Choroid plexus epithelial cell (primary cell): ENCODE measurements at regions not wholly inside any gene's neighbourhood (a gene's known extent, or its start where the extent isn't known, plus 50 kb on each side); places are given as distances from the start of the nearest gene placed in this dataset.

ENCODE experiments used
- DNase-seq: peaks from one replicate; pipeline ENCODE4 v3.0.0-alpha.2; 2010; ENCODE audit warnings: low read depth
- H3K4me3 ChIP-seq: 2 replicates; pipeline ENCODE4 v1.5.1; 2011; ENCODE audit warnings: low read depth, mild to moderate bottlenecking, control low read depth, low read length, moderate library complexity
- CTCF ChIP-seq: conservative IDR thresholded peaks from 2 replicates; pipeline ENCODE4 v1.5.1; 2011; ENCODE audit warnings: low read depth, mild to moderate bottlenecking, control low read depth, inconsistent platforms, low read length, moderate library complexity

GRCh38 chr6:110558575-110558974 is 82.2 kb upstream of the SLC22A16 start:
- no peak overlapping the region for H3K4me3 ChIP-seq
- no peak for DNase-seq
- no peak for TF ChIP-seq CTCF

GRCh38 chr6:110557199-110557598 is 80.8 kb upstream of the SLC22A16 start:
- TF ChIP-seq CTCF: no peak
- no peak overlapping the region for H3K4me3 ChIP-seq
- DNase-seq: no peak

- TF ChIP-seq CTCF: no peak
- no peak overlapping the region for H3K4me3 ChIP-seq
- DNase-seq: no peak
These were observed 80.1 kb upstream of the SLC22A16 start for GRCh38 chr6:110556317-110557110.

- no peak overlapping the region for H3K4me3 ChIP-seq
- no peak for TF ChIP-seq CTCF
- no peak for DNase-seq
These were observed 78.6 kb upstream of the SLC22A16 start for GRCh38 chr6:110554966-110555460.

GRCh38 chr6:110554441-110554840 is 78.0 kb upstream of the SLC22A16 start:
- no peak for DNase-seq
- TF ChIP-seq CTCF: no peak
- H3K4me3 ChIP-seq: no peak overlapping the region

GRCh38 chr6:110552901-110553641 is 76.7 kb upstream of the SLC22A16 start:
- DNase-seq: no peak
- no peak for TF ChIP-seq CTCF
- H3K4me3 ChIP-seq: no peak overlapping the region
